ENCODE measurements at regions not wholly inside any gene's neighbourhood (a gene's known extent, or its start where the extent isn't known, plus 50 kb on each side); places are given as distances from the start of the nearest gene placed in this dataset.

GRCh38 chr6:50404643-50405042 lies 308.7 kb upstream of the TFAP2D start:
- TF ChIP-seq, protein P1, sequence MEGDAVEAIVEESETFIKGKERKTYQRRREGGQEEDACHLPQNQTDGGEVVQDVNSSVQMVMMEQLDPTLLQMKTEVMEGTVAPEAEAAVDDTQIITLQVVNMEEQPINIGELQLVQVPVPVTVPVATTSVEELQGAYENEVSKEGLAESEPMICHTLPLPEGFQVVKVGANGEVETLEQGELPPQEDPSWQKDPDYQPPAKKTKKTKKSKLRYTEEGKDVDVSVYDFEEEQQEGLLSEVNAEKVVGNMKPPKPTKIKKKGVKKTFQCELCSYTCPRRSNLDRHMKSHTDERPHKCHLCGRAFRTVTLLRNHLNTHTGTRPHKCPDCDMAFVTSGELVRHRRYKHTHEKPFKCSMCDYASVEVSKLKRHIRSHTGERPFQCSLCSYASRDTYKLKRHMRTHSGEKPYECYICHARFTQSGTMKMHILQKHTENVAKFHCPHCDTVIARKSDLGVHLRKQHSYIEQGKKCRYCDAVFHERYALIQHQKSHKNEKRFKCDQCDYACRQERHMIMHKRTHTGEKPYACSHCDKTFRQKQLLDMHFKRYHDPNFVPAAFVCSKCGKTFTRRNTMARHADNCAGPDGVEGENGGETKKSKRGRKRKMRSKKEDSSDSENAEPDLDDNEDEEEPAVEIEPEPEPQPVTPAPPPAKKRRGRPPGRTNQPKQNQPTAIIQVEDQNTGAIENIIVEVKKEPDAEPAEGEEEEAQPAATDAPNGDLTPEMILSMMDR (conservative IDR thresholded peaks at IDR 0.05), result no peak
- TF ChIP-seq EZH2 (IDR thresholded peaks at IDR 0.05; ENCODE audit: low read depth), result no peak

All from PC-9 (cell line).